H1 (cell line): ENCODE measurements at regions not wholly inside any gene's neighbourhood (a gene's known extent, or its start where the extent isn't known, plus 50 kb on each side); places are given as distances from the start of the nearest gene placed in this dataset.

Experiments used
- CTCF ChIA-PET: fragments of 300-600 bp; sonication (Branson Sonifier 250); formaldehyde crosslinking; loops from one replicate; lab custom pipeline; 2021; ENCODE audit not compliant: partially characterized antibody; lab: Charles Lee
- POLR2A ChIA-PET: fragments of 300-600 bp; sonication (Branson Sonifier 250); formaldehyde crosslinking; loops from one replicate; lab custom pipeline; 2021; ENCODE audit warnings: inconsistent platforms; ENCODE audit not compliant: partially characterized antibody; lab: Charles Lee
- DNase-seq, 2 experiments: peaks; one replicate each; pipeline versions ENCODE4 v3.0.0 to v3.0.0-alpha.2; 2010 to 2022; ENCODE audit warnings: low spot score in 2 of 2, low read depth in 1 of 2, mixed read lengths in 1 of 2
- FAIRE-seq: peaks from 2 replicates; lab custom pipeline; 2011; peaks lifted over from hg19 to GRCh38; lab: Jason Lieb, UNC
- H2AFZ ChIP-seq: 2 replicates; pipeline ENCODE4 v1.8.1; 2012; ENCODE audit warnings: low read length, inconsistent platforms
- H2AK5ac ChIP-seq: 2 replicates; pipeline ENCODE4 v1.6.1; 2013; ENCODE audit warnings: low read depth, low read length
- H2BK120ac ChIP-seq: replicated peaks from 2 replicates; pipeline ENCODE3; 2013; ENCODE audit warnings: low read depth, low read length, inconsistent platforms
- H2BK12ac ChIP-seq: 2 replicates; pipeline ENCODE4 v1.6.1; 2013; ENCODE audit warnings: low read depth, low read length
- H2BK15ac ChIP-seq: 2 replicates; pipeline ENCODE4 v1.6.1; 2013; ENCODE audit warnings: low read length
- H2BK20ac ChIP-seq: 2 replicates; pipeline ENCODE4 v1.6.1; 2013; ENCODE audit warnings: low read length
- H2BK5ac ChIP-seq: 2 replicates; pipeline ENCODE4 v1.6.1; 2013; ENCODE audit warnings: low read depth, low read length
- H3K14ac ChIP-seq: 2 replicates; pipeline ENCODE4 v1.6.1; 2013; ENCODE audit warnings: inconsistent platforms; ENCODE audit not compliant: insufficient read length
- H3K18ac ChIP-seq: 2 replicates; pipeline ENCODE4 v1.6.1; 2013; ENCODE audit warnings: low read length; ENCODE audit errors: extremely low read depth
- H3K23ac ChIP-seq: 2 replicates; pipeline ENCODE4 v1.6.1; 2013; ENCODE audit warnings: inconsistent platforms; ENCODE audit not compliant: insufficient read length
- H3K23me2 ChIP-seq: 2 replicates; pipeline ENCODE4 v1.6.1; 2013; ENCODE audit warnings: low read depth, low read length
- H3K27ac ChIP-seq: 2 replicates; pipeline ENCODE4 v1.6.1; 2011; ENCODE audit warnings: low read depth, low read length, inconsistent platforms
- H3K27me3 ChIP-seq, 4 experiments: replicated peaks in 1 of 4; 1 replicate in 1 of 4; 2 replicates in 3 of 4; pipeline versions ENCODE4 v1.6.1 to v1.8.1; 2011 to 2013; ENCODE audit warnings: low read length in 3 of 4, mild to moderate bottlenecking in 3 of 4, inconsistent platforms in 2 of 4, mixed read lengths in 2 of 4, moderate library complexity in 1 of 4; ENCODE audit not compliant: control insufficient read depth in 3 of 4, insufficient read depth in 3 of 4; ENCODE audit errors: extremely low read depth in 1 of 4
- H3K36me3 ChIP-seq, 4 experiments: 2 replicates each; pipeline versions ENCODE4 v1.6.1 to v1.8.1; 2011 to 2013; ENCODE audit warnings: mild to moderate bottlenecking in 4 of 4, low read length in 3 of 4, moderate library complexity in 2 of 4, control low read depth in 1 of 4, inconsistent platforms in 1 of 4; ENCODE audit not compliant: insufficient read depth in 4 of 4, control insufficient read depth in 2 of 4
- H3K4ac ChIP-seq: replicated peaks from 2 replicates; pipeline ENCODE3; 2013; ENCODE audit warnings: low read length, low read depth, mixed read lengths, inconsistent platforms; ENCODE audit not compliant: insufficient read length
- H3K4me1 ChIP-seq, 4 experiments: replicated peaks in 1 of 4; 1 replicate in 1 of 4; 2 replicates in 3 of 4; pipeline versions ENCODE4 v1.6.1 to v1.8.1; 2011 to 2013; ENCODE audit warnings: low read length in 3 of 4, inconsistent platforms in 2 of 4, mixed read lengths in 1 of 4; ENCODE audit not compliant: insufficient read depth in 4 of 4, control insufficient read depth in 3 of 4
- H3K4me2 ChIP-seq, 2 experiments: 2 replicates each; pipeline versions ENCODE4 v1.6.1 to v1.8.1; 2011 to 2013; ENCODE audit warnings: low read depth in 2 of 2, low read length in 2 of 2, control low read depth in 1 of 2, inconsistent platforms in 1 of 2, mild to moderate bottlenecking in 1 of 2; ENCODE audit not compliant: insufficient read depth in 1 of 2
- H3K4me3 ChIP-seq, 4 experiments: fragments of 200-600, 300-600 bp in 1 of 4; sonication (generic), shearing (Covaris generic), sonication (Bioruptor Twin) in 1 of 4; 2 replicates each; pipeline versions ENCODE4 v1.5.1 to v1.8.1; 2011 to 2016; ENCODE audit warnings: low read length in 4 of 4, low read depth in 3 of 4, control low read depth in 2 of 4, inconsistent platforms in 2 of 4, mild to moderate bottlenecking in 2 of 4, mixed read lengths in 1 of 4, moderate library complexity in 1 of 4; ENCODE audit not compliant: insufficient read depth in 2 of 4; ENCODE audit errors: extremely low read depth in 1 of 4
- H3K56ac ChIP-seq: replicated peaks from 2 replicates; pipeline ENCODE3; 2013; ENCODE audit warnings: low read depth, mild to moderate bottlenecking, mixed read lengths, low read length, inconsistent platforms; ENCODE audit not compliant: insufficient read length
- H3K79me1 ChIP-seq: 2 replicates; pipeline ENCODE4 v1.6.1; 2013; ENCODE audit warnings: low read depth, low read length, control low read depth
- H3K79me2 ChIP-seq, 2 experiments: 2 replicates each; pipeline versions ENCODE4 v1.6.1 to v1.8.1; 2012 to 2013; ENCODE audit warnings: low read length in 2 of 2, mild to moderate bottlenecking in 2 of 2, inconsistent platforms in 1 of 2; ENCODE audit not compliant: insufficient read depth in 2 of 2, control insufficient read depth in 1 of 2
- H3K9ac ChIP-seq, 4 experiments: replicated peaks in 1 of 4; 1 replicate in 1 of 4; 2 replicates in 3 of 4; pipeline versions ENCODE4 v1.6.1 to v1.8.1; 2011 to 2013; ENCODE audit warnings: low read depth in 3 of 4, low read length in 3 of 4, control low read depth in 2 of 4, mild to moderate bottlenecking in 2 of 4, moderate library complexity in 2 of 4, inconsistent platforms in 1 of 4; ENCODE audit errors: extremely low read depth in 1 of 4
- H3K9me3 ChIP-seq, 2 experiments: 2 replicates each; pipeline versions ENCODE4 v1.6.1 to v1.8.1; 2012 to 2013; ENCODE audit warnings: mild to moderate bottlenecking in 2 of 2, moderate library complexity in 2 of 2, control low read depth in 1 of 2, inconsistent platforms in 1 of 2, low read depth in 1 of 2, low read length in 1 of 2, mixed read lengths in 1 of 2; ENCODE audit not compliant: insufficient read depth in 2 of 2
- H4K20me1 ChIP-seq, 2 experiments: replicated peaks in 1 of 2; 2 replicates each; pipeline versions ENCODE3 to v1.8.1; 2011 to 2013; ENCODE audit warnings: inconsistent platforms in 2 of 2, low read length in 2 of 2, mild to moderate bottlenecking in 1 of 2; ENCODE audit not compliant: insufficient read depth in 2 of 2, control insufficient read depth in 1 of 2
- H4K5ac ChIP-seq: 2 replicates; pipeline ENCODE4 v1.6.1; 2013; ENCODE audit warnings: low read length, low read depth, mixed read lengths, inconsistent platforms; ENCODE audit not compliant: insufficient read length
- H4K8ac ChIP-seq: 2 replicates; pipeline ENCODE4 v1.8.0; 2013; ENCODE audit warnings: mild to moderate bottlenecking, moderate library complexity, low read length, inconsistent platforms; ENCODE audit not compliant: insufficient read depth; ENCODE audit errors: extremely low read depth
- H4K91ac ChIP-seq: replicated peaks from 2 replicates; pipeline ENCODE3; 2013; ENCODE audit warnings: low read length, mixed read lengths, inconsistent platforms; ENCODE audit not compliant: insufficient read length
- ASH2L ChIP-seq: fragments of 200-600, 300-600 bp; sonication (generic); IDR thresholded peaks from one replicate; pipeline ENCODE4 v1.7.1; 2017; ENCODE audit warnings: low read length
- ATF3 ChIP-seq: IDR thresholded peaks from 2 replicates; pipeline ENCODE4 v1.6.1; 2011; ENCODE audit warnings: low read depth, mild to moderate bottlenecking, low read length; ENCODE audit not compliant: insufficient read depth
- EP300 ChIP-seq, 2 experiments: IDR thresholded peaks; 1 replicate in 1 of 2; 2 replicates in 1 of 2; pipeline ENCODE4 v1.6.1; 2011 to 2012; ENCODE audit warnings: low read depth in 2 of 2, low read length in 2 of 2, mild to moderate bottlenecking in 2 of 2, borderline replicate concordance in 1 of 2, inconsistent platforms in 1 of 2, moderate library complexity in 1 of 2
- EZH2 ChIP-seq: fragments of 200-600 bp; sonication (generic); IDR thresholded peaks from 2 replicates; pipeline ENCODE4 v1.7.1; 2012; ENCODE audit warnings: low read depth, mild to moderate bottlenecking, moderate library complexity, low read length, inconsistent platforms; ENCODE audit not compliant: severe bottlenecking
- GABPA ChIP-seq: IDR thresholded peaks from 2 replicates; pipeline ENCODE4 v1.6.1; 2011; ENCODE audit warnings: mild to moderate bottlenecking, low read length, moderate library complexity, borderline replicate concordance; ENCODE audit not compliant: insufficient read depth
- HDAC6 ChIP-seq: IDR thresholded peaks from one replicate; pipeline ENCODE4 v1.7.1; 2012; ENCODE audit warnings: low read depth, mild to moderate bottlenecking, inconsistent platforms, low read length, moderate library complexity
- KDM1A ChIP-seq: fragments of 200-600, 300-600 bp; sonication (generic); IDR thresholded peaks from 2 replicates; pipeline ENCODE4 v1.7.1; 2016; ENCODE audit warnings: mild to moderate bottlenecking, low read length, borderline replicate concordance
- KDM4A ChIP-seq: IDR thresholded peaks from one replicate; pipeline ENCODE4 v1.7.1; 2012; ENCODE audit warnings: low read depth, mild to moderate bottlenecking, moderate library complexity, low read length, inconsistent platforms; ENCODE audit not compliant: severe bottlenecking
- POU5F1 ChIP-seq: IDR thresholded peaks from 2 replicates; pipeline ENCODE4 v1.6.1; 2011; ENCODE audit warnings: low read depth, mild to moderate bottlenecking, low read length, moderate library complexity
- SIX5 ChIP-seq: IDR thresholded peaks from 2 replicates; pipeline ENCODE4 v1.6.1; 2011; ENCODE audit warnings: mild to moderate bottlenecking, low read depth, low read length
- SP2 ChIP-seq: IDR thresholded peaks from 2 replicates; pipeline ENCODE4 v1.6.1; 2012; ENCODE audit warnings: mild to moderate bottlenecking, low read length, inconsistent platforms
- SUZ12 ChIP-seq: fragments of 200-600 bp; sonication (generic); IDR thresholded peaks from 2 replicates; pipeline ENCODE4 v1.6.1; 2012; ENCODE audit warnings: mild to moderate bottlenecking, inconsistent platforms, low read length, moderate library complexity, mixed read lengths
- TAF1 ChIP-seq: IDR thresholded peaks from 2 replicates; pipeline ENCODE4 v1.6.1; 2011; ENCODE audit warnings: mild to moderate bottlenecking, low read depth, low read length
- TAF7 ChIP-seq: optimal IDR thresholded peaks from 2 replicates; pipeline ENCODE3; 2011; ENCODE audit warnings: low read depth, mild to moderate bottlenecking, inconsistent platforms, low read length, moderate library complexity, borderline replicate concordance
- TBP ChIP-seq: IDR thresholded peaks from 2 replicates; pipeline ENCODE4 v1.6.1; 2011; ENCODE audit warnings: low read depth, low read length, improper control_type of control experiment
- TCF12 ChIP-seq: IDR thresholded peaks from 2 replicates; pipeline ENCODE4 v1.6.1; 2011; ENCODE audit warnings: low read depth, mild to moderate bottlenecking, low read length

- FAIRE-seq = no peak
- no peaks in the 10 kb centered on the region for H3K27me3 ChIP-seq
- no peak overlapping the region for H3K4me3 ChIP-seq
- TF ChIP-seq TAF7 = no peak
- TF ChIP-seq TCF12 = no peak
- TF ChIP-seq KDM1A = no peak
- TF ChIP-seq SP2 = no peak
- TF ChIP-seq GABPA = no peak
- TF ChIP-seq EP300 (IDR thresholded peaks at IDR 0.05; ENCODE audit: borderline replicate concordance in 1 of 2, low read depth in 2 of 2, low read length in 2 of 2) = no peak
- no peak for TF ChIP-seq HDAC6
- no peak for TF ChIP-seq TAF1
- TF ChIP-seq ATF3 = no peak
- no peak for TF ChIP-seq KDM4A
- TF ChIP-seq SUZ12 = no peak
- TF ChIP-seq EZH2 = no peak
- TF ChIP-seq POU5F1 = no peak
- no peak for TF ChIP-seq SIX5
- TF ChIP-seq ASH2L = no peak
- TF ChIP-seq TBP = no peak
Observed at GRCh38 chr14:98977451-98977850, 294.5 kb downstream of the BCL11B start.

More at GRCh38 chr14:98977451-98977850, 294.5 kb downstream of the BCL11B start:
- Histone ChIP-seq H3K14ac (no peak overlapping the region), H2BK12ac (no peak overlapping the region), H3K36me3 (no peaks in the 10 kb centered on the region), H3K18ac (no peak overlapping the region), H3K4ac (no peak overlapping the region), H2AK5ac (no peak overlapping the region), H3K79me1 (no peaks in the 10 kb centered on the region), H2AFZ (no peak overlapping the region), H3K23me2 (no peaks in the 10 kb centered on the region), H3K4me1 (no peaks in the 10 kb centered on the region), H3K56ac (no peak overlapping the region), H2BK120ac (no peak overlapping the region), H3K9ac (no peak overlapping the region), H2BK15ac (no peak overlapping the region), H4K5ac (no peak overlapping the region), H3K9me3 (no peaks in the 10 kb centered on the region), H3K79me2 (no peaks in the 10 kb centered on the region), H4K8ac (no peak overlapping the region), H2BK5ac (no peak overlapping the region), H4K20me1 (no peaks in the 10 kb centered on the region), H4K91ac (no peak overlapping the region), H3K23ac (no peak overlapping the region), H3K27ac (no peak overlapping the region), H2BK20ac (no peak overlapping the region), H3K4me2 (no peak overlapping the region)
- no peak for DNase-seq
- CTCF ChIA-PET = interaction anchor here (0.9 kb wide), 1 partner anchor 67 kb away, joined by 3 read pairs; no protein-coding TSS in a partner anchor
- POLR2A ChIA-PET = no interaction called here
